ENCODE measurements at regions not wholly inside any gene's neighbourhood (a gene's known extent, or its start where the extent isn't known, plus 50 kb on each side); places are given as distances from the start of the nearest gene placed in this dataset.

DNA sequence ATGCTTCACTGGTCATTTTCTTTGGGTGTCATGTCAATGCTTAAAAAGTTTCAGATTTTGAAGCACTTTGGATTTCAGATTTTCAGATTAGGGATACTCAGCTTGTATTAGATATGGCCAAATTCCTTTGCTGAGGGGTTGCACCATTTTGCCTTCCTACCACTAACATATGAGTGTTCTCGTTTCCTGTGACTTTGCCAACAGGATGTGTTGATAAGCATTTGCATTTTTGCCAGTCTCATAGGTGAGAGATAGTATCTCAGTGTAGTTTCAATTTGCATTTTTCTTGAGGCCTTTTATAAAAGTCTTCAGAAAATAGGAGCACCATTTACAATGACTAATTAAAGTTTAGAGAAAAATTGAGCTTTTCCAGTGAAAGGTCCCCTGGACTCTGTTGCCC is 71.6 kb upstream of the CLCN4 start:
- no peak for DNase-seq

DNA sequence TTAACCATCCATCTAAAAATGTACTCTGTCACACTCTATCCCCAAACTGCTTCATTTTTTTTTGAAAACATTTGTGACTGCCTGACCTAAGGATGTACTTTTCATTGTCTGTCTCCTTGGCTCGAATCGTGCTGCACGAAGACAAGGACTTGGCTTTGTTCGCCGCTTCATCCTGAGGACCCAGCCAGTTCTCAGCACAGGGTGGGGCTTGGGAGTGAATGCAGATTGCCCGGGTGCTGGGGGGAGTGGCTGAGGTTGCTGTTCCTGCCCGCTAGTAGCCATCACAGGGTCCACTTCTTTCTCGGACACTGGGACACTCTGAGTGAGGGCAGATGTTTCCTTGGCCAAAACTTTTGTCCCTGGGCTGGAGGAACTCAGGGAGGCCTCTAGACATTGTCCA is 70.1 kb upstream of the CLCN4 start:
- DNase-seq = no peak

DNA sequence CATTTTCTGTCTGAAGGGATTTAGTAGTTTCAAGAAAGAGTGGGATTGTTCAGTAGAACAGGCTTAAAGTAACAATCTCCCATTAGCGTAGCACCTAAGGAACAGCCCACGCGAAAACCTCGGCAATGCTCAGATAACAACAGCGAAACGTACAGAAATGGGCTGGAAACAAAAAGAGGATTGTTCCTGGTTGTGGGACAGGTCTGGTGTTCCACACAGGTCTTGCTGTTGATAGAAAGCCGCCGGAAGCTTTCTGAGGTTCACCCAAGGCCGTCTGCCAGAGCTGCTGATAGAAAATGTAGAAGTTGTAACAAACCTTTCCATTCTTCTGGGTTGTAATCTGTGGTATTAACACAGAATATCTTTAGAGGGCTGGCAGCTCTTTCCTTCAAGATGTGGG is 69.4 kb upstream of the CLCN4 start:
- DNase-seq = no peak

DNA sequence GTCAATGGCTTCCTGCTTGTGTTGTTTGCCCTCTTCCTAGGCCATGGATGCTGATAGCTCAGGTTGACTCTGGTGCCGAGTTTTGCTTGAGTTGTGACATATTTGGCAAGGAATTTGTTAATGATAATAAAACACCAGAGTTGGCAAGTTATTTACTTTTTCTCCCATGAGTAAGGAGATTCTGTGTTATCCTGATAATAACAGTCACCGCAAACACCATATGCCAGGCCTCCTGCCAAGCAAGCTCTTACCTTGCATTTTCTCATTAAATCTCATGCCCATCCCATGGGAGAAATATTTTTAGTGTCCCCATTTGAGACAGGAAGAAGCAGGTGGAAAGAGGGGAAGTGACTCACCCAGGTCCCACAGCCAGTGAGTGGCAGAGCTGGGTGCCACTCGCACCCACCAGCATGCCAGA is 67.4 kb upstream of the CLCN4 start:
- DNase-seq = no peak

DNA sequence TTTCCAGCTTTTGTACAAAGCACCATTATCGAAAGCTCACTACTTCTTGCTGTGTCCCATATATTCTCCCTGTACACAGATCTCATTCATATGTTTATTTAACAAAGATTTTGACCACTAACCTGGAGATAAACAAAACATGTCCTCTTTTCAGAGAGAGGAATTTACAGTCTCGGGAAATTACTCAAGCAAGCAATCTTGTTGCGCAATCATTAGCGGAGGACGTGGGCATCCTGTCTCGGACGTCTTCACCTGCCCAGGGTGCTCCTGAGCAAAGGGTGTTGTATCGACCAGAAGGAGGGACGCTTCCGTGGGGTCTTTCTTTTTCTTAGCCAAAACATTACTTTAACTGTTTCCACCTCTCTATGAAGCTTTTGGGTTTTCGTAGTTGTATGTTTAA is 66.5 kb upstream of the CLCN4 start:
- no peak for DNase-seq

DNA sequence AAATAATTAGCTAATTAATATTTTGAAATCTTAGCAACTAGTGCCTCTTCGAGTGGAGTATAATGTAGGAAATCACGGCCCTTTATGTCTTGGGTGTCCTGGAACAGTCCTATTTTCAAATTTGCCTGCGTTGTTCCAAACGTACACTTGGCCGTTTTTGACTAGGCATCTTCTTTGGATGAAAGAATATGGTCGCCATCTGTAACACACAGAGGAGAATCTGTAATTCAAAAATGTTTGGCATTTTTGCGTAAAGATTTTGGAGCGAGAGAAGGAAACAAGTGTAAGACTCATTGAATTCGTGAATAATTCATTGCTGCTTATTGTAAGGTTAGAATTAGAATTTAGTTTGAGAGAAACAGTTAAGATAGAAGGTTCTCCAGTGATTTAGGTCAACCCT is 61.5 kb upstream of the CLCN4 start:
- no peak for DNase-seq

DNA sequence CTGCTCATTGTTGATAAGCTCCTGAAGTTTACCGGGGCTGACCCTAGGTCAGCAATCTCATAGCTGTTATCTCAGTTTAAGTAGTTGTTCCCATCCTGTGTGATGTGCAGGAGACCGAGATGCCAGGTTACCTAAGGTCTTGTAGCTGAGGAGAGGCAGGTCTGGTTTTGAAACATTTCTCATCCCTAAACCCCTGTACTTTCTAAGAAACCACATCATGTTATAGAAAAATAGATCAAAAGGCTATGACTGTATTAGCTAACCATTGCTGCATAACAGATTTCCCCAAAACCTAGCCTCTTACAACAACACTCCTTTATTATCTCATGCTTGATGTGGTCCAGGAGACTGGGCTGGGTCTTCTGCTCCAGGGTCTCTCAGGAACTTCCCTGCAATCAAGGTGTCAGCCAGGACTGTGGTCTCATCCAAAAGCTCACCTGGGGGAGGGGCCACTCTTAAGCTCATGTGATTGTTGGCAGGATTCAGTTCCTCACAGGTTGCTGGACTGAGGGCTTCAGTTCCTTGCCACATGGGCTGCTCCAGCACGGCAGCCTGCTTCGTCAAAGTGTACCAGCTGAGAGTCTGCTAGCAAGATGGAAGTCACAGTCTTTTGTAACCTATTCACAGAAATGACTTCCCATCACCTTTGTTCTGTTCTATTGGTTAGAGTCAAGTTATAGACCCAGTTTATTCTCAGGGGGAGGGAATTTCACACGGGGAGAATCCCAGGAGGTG is 60.9 kb upstream of the CLCN4 start:
- DNase-seq = no peak

DNA sequence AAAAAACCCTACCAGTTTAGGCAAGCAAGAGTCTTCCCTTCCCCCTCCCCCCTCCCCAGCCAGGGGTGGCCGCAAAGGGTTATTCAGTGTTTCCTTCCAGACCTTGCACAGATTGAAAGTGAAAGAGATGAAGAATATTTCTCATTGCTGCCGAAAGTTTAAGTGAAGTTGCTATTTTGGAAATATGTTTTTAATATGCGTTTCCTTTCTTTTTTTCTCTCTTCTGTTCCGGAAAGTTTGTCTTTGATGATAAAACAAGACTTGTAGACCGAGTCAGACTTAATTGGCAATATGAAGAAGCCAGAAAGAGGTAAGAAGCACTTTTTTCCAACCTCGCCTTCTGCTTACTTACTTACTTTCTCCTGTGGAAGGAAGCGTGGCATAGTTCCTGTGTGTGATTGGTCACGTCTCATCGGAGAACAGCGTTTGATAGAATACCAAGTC is 58.5 kb upstream of the CLCN4 start:
- no peak for DNase-seq

DNA sequence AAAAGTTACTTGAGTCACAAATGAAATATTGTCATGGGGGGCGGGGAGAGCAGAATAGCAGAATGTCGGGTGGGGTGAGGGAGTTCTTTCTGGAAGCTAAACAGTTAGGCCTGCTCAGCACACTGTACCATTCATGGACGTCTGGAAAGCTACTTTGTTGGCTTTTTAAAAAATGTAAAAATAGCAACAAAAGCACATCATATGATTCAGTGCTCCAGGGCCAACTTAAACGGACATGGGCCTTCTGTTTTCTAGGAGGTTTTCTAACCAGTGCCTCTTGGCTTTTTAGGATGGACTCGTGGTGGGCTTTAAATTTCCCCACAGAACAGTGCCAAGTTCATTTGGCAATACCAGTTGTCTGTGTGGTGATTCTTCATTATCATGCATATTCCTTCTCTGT is 57.4 kb upstream of the CLCN4 start:
- no peak for DNase-seq

DNA sequence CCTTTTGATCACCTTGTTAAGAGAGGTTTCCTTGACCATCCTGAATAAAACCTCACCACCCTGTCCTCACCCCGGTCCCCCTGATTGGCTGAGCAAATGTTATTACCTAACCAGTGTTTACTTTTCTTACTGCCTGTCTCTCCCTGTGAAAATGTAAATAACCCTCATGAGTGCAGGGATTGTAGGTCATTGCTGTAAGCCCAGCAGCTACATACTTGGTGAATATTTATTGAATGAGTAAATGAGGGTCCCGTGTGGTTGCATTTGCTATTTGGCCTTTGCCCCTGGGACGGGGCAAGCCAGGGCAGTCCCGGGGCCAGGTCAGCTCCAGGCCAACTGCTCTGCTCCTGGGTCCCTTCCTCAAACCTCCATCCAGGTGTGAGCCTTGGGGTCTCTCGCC is 55.5 kb upstream of the CLCN4 start:
- no peak for DNase-seq

DNA sequence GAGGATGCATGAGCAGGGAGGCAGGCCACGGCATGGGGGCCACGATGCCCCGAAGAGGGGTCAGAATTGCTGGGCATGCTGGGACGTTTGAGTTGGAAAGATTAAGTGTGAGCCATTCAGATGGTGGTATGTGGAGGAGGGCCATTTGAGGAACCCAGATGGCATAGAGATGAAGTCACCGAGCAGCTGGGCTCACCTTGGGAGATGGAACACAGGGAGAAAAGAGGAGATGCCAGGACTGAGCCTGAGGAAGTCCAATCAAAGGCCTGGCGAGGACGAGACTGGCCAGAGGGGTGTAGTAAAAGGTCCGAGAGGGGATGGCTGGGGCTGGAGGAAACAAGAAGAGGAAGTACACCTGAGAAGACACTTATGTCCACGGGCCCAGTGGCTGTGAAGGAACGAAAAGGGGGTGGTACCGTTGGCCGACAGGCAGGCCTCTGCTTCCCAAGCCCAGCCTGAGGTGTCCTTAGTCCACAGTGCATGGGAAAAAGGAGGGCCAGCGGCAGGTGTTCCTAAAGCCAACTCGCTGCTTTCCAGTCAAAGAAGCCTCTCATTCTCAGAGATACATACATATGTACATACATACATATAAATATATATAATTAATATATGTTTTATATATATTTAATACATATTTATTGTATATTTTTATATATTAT is 54.6 kb upstream of the CLCN4 start:
- DNase-seq = no peak

DNA sequence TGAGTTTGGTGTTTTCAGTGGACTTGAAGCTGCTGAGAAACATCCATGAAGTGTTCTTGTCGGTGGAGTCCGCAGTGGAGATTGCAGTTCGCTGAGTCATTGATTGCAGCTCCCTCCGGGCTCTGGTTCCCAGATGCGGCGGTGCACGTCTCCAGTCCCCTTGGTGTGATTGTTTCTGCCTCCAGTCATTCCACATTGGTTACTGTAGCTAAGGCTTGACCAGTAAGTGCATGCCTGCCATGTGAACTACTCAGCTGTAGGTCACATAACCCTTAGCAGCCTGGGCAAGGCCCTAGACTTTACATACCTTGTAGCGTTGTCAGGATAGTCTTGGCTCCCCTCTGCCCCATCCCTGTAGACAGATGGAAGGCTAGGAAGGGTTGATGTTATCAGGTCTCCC is 53.8 kb upstream of the CLCN4 start:
- DNase-seq = no peak

DNA sequence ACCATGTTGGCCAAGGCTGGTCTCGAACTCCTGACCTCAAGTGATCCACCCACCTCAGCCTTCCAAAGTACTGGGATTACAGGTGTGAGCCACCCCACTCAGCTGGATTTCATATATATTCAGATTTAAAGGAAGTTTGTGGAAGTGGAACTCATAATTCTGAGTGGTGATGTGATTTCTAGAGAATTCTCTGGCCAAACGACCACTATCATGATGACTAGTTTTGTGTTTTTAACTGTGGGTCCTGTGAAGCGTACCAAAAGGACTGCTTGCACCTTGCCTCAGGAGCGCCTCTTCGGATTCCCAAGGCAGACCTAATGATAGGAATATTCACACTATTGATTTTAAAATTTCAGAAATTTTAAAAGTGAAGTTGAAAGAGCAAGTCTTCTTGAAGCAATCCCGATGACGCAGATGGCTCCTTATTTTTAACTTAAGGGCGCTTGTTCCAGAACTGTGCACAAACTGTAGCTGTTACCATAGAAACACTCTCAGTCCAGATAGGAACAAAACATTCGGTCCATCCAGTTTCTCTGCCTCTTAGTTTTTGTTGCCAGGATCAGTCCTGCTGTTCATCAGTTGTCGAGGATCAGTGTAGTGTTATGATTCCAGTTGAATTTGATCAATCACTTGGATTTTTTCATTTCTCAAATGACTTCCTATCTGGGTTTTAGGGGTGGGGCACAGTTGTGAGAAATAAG is 51.7 kb upstream of the CLCN4 start:
- no peak for DNase-seq

DNA sequence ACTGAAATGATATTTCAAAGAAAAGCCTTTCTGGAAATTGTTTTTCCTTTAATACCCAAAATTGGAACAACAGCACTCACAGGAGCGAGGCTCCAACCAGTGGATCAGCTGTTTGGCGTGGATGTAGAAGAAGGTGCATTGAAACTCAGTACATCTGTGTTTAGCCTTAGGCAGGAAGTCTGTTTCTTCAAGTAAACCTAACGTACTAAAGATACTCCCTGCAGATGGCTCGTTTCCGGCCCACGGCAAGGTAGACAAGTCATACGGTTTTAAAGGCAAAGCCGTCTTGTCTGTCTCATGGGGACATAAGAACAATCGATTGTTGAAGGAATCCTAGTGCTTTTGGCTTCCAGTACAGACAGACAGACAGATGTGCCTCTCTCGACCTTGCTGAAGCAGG is 50.0 kb upstream of the CLCN4 start:
- no peak for DNase-seq

Data from SHP77 treated with DMSO at 0.1 percent for 48 hours (cell line).